NCI-H2196 (cell line): ENCODE measurements at regions not wholly inside any gene's neighbourhood (a gene's known extent, or its start where the extent isn't known, plus 50 kb on each side); places are given as distances from the start of the nearest gene placed in this dataset.

Source experiments
- DNase-seq: peaks from one replicate; lab custom pipeline; 2025; ENCODE audit not compliant: unreplicated experiment; lab: John Stamatoyannopoulos, UW

DNA sequence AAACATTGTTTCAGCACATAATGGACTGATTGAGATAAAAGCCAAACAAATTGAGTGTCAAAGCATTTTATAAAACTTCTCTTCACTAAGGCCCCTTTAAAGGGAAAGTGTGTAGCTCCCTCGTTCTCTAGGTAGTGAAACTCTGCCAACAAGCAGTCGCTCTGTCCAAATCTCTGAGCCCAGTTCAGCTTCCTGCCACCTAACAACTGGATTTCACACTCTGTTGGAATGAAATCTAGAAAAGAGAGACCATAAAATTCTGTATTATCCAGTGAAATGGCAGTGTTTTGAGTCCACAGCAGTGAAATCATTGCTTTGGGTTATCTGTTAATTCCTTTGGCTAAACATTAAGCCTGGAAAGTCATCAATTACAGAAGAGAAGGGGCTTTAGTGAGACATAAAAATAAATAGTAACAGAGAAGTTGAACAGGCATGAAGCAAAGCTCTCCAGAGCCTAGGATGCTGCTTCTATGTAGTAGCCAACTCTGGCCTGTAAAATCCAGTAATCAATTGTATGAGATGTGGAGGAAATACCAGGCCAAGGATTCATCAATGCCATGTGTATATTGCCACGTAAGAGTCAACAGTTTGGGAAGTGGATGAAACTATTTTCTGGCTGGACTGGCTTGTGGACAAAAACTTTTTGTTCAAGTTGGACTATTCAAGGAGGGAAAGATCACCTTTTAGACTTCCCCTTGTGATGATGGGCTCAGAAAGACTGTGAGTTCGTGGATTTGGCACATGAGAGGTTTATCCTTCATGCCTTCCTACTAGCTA is 122.5 kb downstream of the WIF1 start:
- DNase-seq: no peak

GRCh38 chr12:64999148-64999425 is 122.0 kb downstream of the WIF1 start:
- DNase-seq: no peak
